GDM1 (cell line): ENCODE measurements at regions not wholly inside any gene's neighbourhood (a gene's known extent, or its start where the extent isn't known, plus 50 kb on each side); places are given as distances from the start of the nearest gene placed in this dataset.
"Not testable (repeated sequence)": the region's sequence is repeated elsewhere in the genome, so short reads cannot be mapped to it uniquely, and the experiment has no call there.

Source experiments
- DNase-seq: peaks from one replicate; lab custom pipeline; 2025; lab: John Stamatoyannopoulos, UW

DNA sequence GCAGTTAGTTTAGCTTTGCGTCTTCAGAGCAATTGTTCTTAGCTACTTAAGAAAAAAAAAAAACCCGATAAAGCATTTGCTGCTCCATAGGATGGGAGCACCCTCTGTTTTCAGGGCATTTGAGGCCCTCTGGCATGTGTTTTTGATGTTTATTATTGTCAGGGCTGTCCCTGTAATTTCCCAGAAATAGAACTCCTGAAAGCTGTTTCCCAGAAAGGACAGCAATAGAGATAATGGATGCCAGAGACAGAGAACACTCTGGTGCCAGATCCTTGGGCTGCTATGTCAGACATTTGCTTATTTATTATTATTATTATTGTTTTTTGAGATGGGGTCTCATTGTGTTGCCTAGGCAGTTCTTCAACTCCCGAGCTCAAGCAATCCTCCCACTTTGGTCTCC is 201.3 kb downstream of the ALG10 start:
- no peak for DNase-seq

DNA sequence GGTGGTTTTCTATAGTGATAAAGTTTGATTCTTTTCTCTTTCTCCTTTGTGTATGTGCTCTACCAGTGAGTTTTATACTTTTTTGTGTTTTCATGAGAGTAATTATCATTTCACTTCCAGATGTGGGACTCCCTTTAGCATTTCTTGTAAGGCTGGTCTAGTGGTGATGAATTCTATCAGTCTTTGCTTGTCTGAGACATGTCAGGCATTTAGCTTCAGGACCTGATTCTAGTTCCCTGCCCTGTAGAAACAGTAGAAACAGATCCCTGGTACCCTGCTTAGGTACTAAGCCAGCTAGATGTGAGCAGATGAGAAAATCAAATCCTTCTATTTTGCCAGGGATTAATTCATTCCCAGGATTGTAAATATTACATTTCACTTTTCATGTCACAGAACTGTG is 203.7 kb downstream of the ALG10 start:
- not testable (repeated sequence) for DNase-seq

DNA sequence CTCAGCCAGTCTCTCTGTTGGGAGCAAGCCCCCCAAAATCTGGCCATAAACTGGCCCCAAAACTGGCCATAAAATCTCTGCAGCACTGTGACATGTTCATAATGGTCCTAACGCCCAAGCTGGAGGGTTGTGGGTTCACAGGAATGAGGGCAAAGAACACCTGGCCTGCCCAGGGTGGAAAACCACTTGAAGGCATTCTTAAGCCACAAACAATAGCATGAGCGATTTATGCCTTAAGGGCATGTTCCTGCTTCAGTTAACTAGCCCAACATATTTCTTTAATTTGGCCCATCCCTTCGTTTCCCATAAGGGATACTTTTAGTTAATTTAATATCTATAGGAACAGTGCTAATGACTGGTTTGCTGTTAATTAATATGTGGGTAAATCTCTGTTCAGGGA is 205.8 kb downstream of the ALG10 start:
- DNase-seq: not testable (repeated sequence)

DNA sequence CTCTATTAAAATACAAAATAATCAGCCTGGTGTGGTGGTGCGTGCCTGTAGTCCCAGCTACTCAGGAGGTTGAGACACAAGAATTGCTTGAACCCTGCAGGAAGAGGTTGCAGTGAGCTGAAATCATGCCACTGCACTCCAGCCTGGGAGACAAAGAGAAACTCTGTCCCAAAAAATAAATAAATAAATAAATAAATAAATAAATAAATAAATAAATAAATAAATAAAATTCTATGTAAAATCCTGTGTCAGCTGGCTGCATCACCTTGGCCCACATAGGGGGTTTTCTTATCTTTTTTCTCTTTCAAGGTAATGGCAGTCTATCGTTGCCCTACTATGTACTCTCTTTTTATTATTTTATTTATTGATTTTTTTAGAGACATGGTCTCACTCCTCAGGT is 206.7 kb downstream of the ALG10 start:
- not testable (repeated sequence) for DNase-seq

DNA sequence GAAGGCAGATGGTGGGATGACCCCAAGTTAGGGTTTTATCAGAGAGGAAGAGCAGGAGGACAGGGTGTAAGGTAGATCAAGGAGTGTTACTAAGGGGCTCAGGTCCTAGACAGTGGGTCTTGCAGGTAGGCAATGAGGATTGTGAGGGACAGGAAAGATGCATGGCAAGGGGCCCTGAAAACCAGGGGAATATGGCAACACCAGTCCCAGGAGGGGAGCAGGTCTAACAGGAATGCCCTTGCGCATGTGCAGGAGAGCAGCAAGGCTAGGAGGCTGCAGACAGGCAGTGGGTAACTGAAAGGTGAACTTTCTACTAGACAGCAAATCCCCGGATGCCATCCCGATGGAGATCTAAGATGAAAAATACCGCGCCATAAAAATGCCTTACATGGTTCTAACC is 211.3 kb downstream of the ALG10 start:
- DNase-seq: no peak

DNA sequence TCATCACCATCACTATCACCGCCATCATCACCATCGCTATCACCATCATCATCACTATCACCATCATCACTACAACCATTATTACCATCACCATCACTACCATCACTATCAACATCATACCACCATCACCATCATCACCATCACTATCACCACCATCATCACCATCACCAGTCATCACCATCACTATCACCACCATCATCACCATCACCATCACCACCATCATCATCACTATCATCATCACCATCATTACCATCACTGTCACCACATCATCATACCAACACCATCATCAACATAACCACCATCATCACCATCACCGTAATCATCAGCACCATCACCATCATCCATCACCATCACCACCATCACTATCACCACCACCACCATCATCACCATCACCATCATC is 213.8 kb downstream of the ALG10 start:
- no peak for DNase-seq

DNA sequence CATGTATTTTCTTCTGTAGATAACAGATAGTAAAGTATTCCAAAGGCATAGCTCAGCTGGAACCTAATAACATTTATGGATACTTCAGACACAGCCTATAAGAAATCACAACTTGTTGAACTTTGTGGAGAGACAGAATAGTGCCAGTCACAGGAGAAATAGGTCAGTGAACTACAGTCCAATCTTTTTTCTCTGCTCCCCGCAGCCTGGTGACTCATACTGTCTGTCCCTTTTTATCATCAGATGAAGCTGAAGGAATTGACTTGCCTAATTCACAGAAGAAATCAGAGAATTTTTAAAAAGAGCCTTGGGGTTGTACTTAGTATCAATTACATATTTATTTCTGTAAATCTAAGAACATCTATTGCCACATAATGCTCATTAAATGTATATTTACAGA is 222.3 kb downstream of the ALG10 start:
- DNase-seq: no peak

DNA sequence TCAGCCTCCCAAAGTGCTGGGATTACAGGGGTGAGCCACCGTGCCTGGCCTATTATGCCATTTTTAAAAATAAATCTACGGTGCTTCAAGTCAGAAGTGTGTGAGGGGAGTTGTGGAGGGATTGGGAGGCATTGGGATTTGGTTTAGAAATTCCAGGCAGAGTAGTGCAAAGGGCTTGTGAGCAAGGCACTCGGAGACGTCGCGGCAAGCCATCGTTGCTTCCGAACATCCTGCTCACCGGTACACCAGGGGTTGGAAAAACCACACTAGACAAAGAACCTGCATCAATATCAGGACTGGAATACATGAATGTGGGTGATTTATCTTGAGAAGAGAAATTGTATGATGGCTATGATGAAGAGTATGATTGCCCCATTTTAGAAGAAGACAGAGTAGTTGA is 227.0 kb downstream of the ALG10 start:
- DNase-seq: no peak

DNA sequence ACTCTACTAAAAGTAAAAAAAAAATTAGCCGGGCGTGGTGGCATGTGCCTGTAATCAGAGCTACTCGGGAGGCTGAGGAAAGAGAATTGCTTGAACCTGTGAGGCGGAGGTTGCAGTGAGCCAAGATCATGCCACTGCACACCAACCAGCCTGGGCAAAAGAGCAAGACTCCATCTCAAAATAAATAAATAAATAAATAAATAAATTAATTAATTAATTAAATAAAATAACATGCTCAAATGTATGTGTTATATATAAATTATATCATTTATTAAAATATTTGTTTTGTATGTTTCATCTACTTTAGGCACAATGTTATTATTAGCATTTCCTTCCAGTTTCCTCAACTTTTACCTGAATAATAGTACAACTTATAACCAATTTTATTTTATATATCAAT is 229.6 kb downstream of the ALG10 start:
- not testable (repeated sequence) for DNase-seq

DNA sequence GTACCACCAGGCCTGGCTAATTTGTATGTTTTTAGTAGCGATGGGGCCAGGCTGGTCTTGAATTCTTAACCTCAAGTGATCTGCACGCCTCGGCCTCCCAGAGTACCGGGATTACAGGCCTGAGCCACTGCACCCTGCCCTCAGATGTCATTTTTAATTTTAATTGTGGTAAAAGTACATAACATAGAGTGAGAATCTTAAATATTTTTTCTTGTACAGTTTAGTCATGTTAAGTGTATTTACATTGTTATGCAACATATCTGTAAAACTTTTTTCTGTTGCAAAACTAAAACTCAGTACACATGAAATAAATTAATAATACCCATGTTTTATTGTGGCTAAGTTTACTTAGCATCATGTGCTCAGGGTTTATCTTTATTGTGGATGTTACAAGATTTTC is 231.4 kb downstream of the ALG10 start:
- no peak for DNase-seq

DNA sequence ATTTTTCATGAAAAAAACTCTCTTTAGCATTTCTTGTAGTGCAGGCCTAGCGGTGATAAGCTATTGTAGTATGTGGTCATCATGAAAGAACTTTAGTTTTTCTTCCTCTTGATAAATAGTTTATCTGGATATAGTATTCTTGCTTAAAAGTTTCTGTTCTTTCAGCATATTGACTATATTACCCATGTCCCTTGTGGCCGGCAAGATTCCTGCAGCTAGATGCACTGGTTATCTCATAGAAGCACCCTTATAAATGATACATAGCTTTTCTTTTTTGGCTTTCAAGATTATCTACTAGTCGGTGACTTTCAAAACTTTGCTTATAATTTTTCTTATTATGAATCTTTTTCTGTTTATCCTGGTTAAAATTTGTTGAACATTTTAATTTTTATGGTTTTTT is 234.8 kb downstream of the ALG10 start:
- no peak for DNase-seq

DNA sequence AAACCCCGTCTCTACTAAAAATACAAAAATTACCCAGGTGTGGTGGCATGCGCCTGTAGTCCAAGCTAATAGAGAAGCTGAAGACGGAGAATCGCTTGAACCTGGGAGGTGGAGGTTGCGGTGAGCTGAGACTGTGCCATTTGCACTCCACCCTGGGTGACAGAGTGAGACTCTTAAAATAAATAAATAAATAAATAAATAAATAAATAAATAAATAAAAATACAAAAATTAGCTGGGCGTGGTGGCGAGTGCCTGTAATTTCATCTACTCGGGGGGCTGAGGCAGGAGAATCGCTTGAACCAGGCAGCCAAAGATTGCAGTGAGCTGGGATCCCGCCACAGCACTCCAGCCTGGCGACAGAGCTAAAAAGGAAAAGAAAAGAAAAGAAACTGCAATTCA is 239.8 kb downstream of the ALG10 start:
- not testable (repeated sequence) for DNase-seq

DNA sequence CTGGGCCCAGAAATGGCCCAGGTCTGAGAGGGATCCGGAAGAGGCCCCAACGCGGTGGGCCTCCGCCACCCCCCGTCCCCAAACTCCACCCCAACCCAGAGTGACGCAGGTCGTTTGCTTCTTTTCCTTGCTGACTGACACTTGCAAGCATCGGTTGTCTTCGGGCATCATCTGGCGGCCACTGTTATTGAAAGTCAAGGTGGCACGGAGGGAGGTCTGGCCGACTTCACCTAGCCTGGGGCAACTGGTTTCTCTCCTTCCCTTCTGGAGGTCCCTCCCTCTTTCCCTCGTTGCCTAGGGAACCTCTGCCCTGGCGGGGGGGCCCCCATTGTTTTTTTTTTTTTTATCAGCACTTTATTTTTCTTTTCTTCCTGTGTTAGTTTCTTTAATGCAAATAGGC is 241.8 kb downstream of the ALG10 start:
- no peak for DNase-seq

DNA sequence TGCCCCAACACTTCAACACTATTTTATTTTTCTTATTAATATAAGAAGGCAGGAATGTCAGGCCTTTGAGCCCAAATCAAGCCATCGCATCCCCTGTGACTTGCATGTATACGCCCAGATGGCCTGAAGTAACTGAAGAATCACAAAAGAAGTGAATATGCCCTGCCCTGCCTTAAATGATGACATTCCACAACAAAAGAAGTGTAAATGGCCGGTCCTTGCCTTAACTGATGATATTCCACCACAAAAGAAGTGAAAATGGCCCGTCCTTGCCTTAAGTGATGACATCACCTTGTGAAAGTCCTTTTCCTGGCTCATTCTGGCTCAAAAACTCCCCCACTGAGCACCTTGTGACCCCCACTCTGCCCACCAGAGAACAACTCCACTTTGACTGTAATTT is 251.4 kb downstream of the ALG10 start:
- not testable (repeated sequence) for DNase-seq

DNA sequence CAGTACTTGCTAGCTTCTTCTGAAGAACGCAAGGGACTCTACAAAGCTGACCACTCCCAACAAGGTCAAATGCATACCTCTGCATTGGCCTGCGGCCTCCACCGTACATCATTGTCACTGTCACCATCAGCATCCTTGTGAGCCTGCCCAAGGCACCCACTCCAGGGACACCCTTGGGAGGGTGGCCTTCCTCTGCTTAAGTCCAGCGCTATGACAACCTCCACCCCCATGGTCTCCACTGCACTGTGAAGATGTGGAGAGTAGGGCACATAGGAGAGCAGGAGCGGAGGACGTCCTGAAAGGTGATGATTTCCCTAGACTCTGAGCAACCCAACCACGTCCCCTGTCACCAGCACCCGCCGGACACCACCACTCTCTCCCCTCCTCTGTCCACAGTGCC is 252.8 kb downstream of the ALG10 start:
- no peak for DNase-seq

DNA sequence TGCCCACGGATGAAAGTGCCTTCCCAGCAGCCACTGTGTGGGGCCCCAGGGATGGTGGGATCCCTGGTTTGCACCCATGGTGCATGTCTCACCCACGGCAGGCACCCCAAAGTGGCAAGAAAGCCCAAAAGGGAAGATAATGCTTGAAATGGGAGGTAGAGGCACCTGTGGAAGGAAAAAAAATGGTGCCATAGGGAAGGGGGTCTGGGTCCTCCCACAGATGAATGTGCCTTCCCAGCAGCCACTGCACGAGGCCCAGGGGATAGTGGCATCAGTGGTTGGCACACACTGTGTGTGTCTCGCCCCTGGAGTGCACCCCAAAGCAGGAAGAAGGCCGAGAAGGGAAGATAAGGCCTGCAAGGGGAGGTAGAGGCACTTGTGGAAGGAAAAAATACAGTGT is 264.2 kb downstream of the ALG10 start:
- no peak for DNase-seq

DNA sequence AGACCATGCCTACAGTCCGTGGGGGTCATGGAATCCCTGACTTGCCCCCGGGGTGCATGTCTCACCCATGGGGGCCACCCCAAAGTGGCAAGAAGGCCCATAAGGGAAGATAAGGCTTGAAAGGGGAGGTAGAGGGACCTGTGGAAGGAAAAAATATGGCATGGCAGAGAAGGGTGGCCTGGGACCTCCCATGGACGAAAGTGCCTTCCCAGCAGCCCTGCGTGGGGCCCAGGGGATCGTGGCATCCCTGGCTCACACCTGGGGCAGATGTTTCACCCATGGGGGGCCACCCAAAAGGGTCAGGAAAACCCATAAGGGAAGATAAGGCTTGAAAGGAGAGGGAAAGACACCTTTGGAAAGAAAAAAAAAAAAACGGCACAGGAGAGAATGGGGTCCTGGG is 264.6 kb downstream of the ALG10 start:
- no peak for DNase-seq

DNA sequence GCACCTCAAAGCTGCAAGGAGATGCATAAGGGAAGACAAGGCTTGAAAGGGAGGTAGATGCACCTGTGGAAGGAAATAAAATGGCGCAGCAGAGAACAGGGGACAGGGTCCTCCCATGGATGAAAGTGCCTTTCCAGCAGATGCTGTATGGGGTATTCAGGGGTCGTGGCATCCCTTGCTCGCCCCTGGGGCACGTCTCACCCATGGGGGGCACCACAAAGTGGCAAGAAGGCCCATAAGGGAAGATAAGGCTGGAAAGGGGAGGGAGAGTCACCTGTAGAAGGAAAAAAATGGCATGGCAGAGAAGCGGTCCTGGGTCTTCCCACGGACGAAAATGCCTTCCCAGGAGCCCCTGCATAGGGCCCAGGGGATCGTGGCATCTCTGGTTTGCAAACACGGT is 265.1 kb downstream of the ALG10 start:
- no peak for DNase-seq

DNA sequence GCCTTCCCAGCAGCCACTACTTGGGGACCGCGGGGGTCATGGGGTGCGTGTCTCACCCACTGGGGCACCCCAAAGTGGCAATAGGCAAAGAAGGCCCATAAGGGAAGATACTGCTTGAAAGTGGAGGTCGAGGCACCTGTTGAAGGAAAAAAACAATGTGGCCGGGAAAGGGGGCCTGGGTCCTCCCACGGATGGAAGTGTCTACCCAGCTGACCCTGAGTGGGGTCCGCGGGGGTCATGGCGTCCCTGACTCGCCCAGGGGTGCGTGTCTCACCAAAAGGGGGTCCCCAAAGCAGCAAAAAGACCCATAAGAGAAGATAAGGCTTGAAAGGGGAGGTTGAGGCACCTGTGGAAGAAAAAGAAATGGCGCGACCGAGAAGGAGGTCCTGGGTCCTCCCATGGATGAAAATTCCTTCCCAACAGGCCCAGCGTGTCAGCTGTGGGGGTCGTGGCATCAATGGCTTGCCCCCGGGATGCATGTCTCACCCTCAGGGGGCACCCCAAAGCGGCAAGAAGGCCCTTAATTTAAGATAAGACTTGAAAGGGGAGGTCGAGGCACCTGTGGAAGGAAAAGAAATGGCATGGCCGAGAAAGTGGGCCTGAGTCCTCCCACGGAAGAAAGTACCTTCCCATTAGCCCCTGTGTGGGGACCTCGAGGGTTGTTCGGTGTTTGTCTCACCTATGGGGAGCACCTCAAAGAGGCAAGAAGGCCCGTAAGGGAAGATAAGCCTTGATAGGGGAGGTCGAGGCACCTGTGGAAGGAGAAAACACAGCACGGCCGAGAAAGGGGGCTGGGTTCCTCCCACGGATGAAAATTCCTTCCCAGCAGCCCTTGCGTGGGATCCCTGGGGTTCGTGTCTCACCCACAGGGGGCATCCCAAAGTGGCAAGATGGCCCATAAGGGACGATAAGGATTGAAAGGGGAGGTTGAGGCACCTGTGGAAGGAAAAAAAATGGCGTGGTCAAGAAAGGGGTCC is 266.0 kb downstream of the ALG10 start:
- DNase-seq: no peak

DNA sequence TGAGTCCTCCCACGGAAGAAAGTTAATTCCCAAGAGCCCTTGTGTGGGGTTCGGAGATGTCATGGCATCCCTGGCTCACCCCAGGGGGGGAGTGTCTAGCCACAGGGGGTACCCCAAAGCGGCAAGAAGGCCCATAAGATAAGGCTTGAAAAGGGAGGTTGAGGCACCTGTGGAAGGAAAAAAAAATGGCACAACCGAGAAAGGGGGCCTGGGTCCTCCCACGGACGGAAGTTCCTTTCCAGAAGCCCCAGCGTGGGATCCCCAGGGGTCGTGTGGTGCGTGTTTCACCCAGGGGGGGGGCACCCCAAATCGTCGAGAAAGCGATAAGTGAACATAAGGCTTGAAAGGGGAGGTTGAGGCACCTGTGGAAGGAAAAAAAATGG is 266.7 kb downstream of the ALG10 start:
- no peak for DNase-seq

DNA sequence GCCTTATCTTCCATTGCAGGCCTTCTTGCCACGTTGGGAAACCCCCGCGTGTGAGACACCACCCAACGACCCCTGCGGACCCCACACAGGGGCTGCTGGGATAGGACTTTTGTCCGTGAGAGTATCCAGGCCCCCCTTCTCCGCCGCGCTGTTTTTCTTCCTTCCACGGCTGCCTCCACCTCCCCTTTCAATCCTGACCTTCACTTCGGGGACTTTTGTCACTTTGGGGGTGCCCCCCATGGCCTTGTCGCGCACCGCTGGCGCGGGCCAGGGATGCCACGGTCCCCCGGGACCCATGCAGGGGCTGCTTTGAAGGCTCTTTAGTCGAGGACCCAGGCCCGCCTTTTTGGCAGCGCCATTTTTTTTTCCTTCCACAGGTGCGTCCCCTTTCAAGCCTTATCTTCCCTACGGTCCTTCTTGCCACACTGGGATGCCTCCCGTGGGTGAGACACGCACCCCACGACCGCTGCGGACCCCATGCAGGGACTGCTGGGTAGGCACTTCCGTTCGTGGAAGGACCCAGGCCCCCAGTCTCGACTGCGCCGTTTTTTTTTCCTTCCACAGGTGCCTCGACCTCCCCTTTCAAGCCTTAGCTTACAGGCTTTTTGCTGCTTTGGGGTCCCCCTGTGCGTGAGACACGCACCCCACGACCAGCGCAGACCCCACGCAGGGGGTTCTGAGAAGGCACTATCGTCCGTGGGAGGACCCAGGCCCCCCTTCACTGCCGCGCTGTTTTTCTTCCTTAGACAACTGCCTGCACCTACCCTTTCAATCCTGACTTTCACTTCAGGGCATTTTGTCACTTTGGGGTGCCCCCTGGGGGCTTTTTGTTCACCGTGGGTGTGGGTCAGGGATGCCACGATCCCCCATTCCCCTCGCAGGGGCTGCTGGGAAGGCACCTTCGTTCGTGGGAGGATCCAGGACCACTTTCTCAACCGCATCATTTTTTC is 267.4 kb downstream of the ALG10 start:
- no peak for DNase-seq

DNA sequence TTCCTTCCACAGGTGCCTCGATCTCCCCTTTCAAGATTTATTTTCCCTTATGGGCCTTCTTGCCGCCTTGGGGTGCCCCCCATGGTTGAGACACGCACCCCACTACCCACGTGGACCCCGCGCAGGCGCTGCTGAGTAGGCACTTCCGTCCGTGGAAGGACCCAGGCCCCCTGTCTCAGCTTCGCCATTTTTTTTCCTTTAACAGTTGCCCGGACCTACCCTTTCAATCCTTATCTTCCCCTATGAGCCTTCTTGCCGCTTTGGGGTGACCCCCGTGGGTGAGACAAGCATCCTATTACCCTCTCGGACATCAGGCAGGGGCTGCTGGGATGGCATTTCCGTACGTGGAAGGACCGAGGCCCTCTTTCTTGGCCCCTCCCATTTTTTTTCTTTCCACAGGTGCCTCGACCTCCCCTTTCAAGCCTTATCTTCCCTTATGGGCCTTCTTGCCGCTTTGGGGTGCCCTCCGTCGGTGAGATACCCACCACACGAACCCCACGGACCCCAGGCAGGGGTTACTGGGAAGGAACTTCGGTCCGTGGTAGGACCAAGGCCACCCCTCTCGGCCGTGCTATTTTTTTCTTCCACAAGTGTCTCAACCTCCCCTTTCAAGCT is 268.2 kb downstream of the ALG10 start:
- no peak for DNase-seq
